ENCODE measurements at regions not wholly inside any gene's neighbourhood (a gene's known extent, or its start where the extent isn't known, plus 50 kb on each side); places are given as distances from the start of the nearest gene placed in this dataset.

DNA sequence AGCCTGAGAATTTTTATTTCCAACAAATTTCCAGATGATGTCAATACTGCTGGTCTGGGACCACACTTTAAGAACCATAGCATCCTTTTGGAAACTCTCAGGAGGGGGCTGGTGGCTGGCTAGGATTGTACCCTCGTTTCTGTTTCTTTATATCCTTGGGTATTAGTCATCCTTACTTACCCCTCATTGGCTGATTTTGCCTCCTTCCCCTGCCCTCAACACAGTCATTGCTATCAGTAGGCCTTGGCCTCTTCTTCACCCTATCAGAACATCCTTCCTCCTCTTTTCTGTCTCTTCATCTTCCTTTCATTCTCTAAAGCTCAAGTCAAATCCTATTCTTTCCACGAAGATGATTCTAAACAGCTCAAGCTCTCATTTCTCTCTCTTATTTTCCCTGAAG is 148.5 kb downstream of the ELOVL4 start:
- Histone ChIP-seq H3K4me3 (ENCODE audit: low read length, poor library complexity, severe bottlenecking) (no peak overlapping the region), H3K9me3 (ENCODE audit: insufficient read depth, low read depth, low read length) (no peaks in the 10 kb centered on the region), H3K9ac (ENCODE audit: low read depth, low read length, poor library complexity, severe bottlenecking) (no peak overlapping the region), H3K4me2 (ENCODE audit: low read depth, low read length, poor library complexity, severe bottlenecking) (no peak overlapping the region), H3K4me1 (ENCODE audit: insufficient read depth, low read length, poor library complexity, severe bottlenecking) (no peaks in the 10 kb centered on the region), H2AFZ (ENCODE audit: low read length) (no peak overlapping the region), H3K79me2 (ENCODE audit: insufficient read depth, low read length) (no peaks in the 10 kb centered on the region), H3K36me3 (ENCODE audit: insufficient read depth, low read length) (no peaks in the 10 kb centered on the region), H3F3A (ENCODE audit: low read depth) (no peaks in the 10 kb centered on the region), H3K27me3 (ENCODE audit: insufficient read depth, low read length, poor library complexity, severe bottlenecking) (no peaks in the 10 kb centered on the region), H3K9me2 (replicated peaks; ENCODE audit: low read depth, low read length) (no peaks in the 10 kb centered on the region), H4K20me1 (ENCODE audit: insufficient read depth, low read length, poor library complexity, severe bottlenecking) (no peaks in the 10 kb centered on the region)
- TF ChIP-seq, protein P1, sequence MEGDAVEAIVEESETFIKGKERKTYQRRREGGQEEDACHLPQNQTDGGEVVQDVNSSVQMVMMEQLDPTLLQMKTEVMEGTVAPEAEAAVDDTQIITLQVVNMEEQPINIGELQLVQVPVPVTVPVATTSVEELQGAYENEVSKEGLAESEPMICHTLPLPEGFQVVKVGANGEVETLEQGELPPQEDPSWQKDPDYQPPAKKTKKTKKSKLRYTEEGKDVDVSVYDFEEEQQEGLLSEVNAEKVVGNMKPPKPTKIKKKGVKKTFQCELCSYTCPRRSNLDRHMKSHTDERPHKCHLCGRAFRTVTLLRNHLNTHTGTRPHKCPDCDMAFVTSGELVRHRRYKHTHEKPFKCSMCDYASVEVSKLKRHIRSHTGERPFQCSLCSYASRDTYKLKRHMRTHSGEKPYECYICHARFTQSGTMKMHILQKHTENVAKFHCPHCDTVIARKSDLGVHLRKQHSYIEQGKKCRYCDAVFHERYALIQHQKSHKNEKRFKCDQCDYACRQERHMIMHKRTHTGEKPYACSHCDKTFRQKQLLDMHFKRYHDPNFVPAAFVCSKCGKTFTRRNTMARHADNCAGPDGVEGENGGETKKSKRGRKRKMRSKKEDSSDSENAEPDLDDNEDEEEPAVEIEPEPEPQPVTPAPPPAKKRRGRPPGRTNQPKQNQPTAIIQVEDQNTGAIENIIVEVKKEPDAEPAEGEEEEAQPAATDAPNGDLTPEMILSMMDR (conservative IDR thresholded peaks at IDR 0.05; ENCODE audit: low read length): no peak

DNA sequence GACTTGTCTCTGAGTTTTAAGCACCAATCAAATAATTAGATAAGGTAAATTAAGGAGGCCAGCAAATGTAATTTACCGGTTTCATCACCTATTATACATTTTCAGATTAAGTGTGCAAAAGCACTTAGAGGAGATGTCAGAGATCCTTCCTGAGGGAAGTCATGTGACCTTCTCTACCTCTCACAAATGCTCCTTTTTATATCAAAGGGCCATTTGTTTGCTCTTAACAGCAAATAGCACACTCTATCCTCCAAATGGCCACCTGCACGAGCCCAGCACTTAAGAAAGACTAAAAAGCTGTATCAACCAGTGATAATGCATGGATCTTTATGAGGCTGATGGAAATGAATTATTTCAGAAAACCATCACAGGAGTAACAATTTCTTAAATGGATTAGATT is 149.4 kb downstream of the ELOVL4 start:
- H3K9me2 ChIP-seq (replicated peaks; ENCODE audit: low read depth, low read length): no peaks in the 10 kb centered on the region
- H3K9ac ChIP-seq (ENCODE audit: low read depth, low read length, poor library complexity, severe bottlenecking): no peak overlapping the region
- H3K27me3 ChIP-seq (ENCODE audit: insufficient read depth, low read length, poor library complexity, severe bottlenecking): no peaks in the 10 kb centered on the region
- no peaks in the 10 kb centered on the region for H4K20me1 ChIP-seq (ENCODE audit: insufficient read depth, low read length, poor library complexity, severe bottlenecking)
- no peak overlapping the region for H3K4me2 ChIP-seq (ENCODE audit: low read depth, low read length, poor library complexity, severe bottlenecking)
- TF ChIP-seq EZH2phosphoT487 (IDR thresholded peaks at IDR 0.05; ENCODE audit: borderline replicate concordance): no peak
- TF ChIP-seq, protein P1 (conservative IDR thresholded peaks at IDR 0.05; ENCODE audit: low read length): no peak
- H3K36me3 ChIP-seq (ENCODE audit: insufficient read depth, low read length): no peaks in the 10 kb centered on the region
- no peaks in the 10 kb centered on the region for H3K9me3 ChIP-seq (ENCODE audit: insufficient read depth, low read depth, low read length)
- H3F3A ChIP-seq (ENCODE audit: low read depth): no peaks in the 10 kb centered on the region
- H2AFZ ChIP-seq (ENCODE audit: low read length): no peak overlapping the region
- H3K4me1 ChIP-seq (ENCODE audit: insufficient read depth, low read length, poor library complexity, severe bottlenecking): no peaks in the 10 kb centered on the region
- H3K4me3 ChIP-seq (ENCODE audit: low read length, poor library complexity, severe bottlenecking): no peak overlapping the region
- H3K79me2 ChIP-seq (ENCODE audit: insufficient read depth, low read length): no peaks in the 10 kb centered on the region

DNA sequence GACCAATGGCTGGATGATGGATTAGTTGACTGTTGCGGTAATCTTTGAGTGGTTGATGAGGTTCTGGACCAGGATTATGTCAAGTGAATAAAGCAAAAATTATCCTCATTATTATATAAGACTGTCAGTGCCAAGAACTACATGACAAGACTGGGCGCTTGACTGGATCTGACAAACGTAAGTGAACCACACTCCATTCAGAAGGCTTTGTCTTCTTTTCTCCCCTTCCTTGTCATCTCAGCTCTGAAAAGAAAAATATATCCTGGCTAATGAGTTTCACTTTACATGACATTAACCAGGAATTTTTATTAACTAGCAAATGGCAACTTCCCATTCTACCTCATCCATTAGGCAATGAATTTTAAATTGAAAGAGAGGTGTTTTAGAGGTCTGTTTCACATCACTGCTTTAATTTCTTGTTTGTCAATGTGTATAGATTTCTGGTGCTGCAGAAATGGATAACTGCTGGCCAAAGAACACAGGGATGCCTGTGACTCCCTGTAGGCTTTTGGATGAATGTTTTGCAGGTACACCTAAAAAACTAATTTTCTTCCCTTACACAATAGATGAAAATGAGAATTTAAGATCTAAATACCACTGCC is 150.1 kb downstream of the ELOVL4 start:
- Histone ChIP-seq H3K4me2 (ENCODE audit: low read depth, low read length, poor library complexity, severe bottlenecking) (no peak overlapping the region), H2AFZ (ENCODE audit: low read length) (no peak overlapping the region), H3F3A (ENCODE audit: low read depth) (no peaks in the 10 kb centered on the region), H3K4me3 (ENCODE audit: low read length, poor library complexity, severe bottlenecking) (no peak overlapping the region), H3K9me3 (ENCODE audit: insufficient read depth, low read depth, low read length) (no peaks in the 10 kb centered on the region), H4K20me1 (ENCODE audit: insufficient read depth, low read length, poor library complexity, severe bottlenecking) (no peaks in the 10 kb centered on the region), H3K79me2 (ENCODE audit: insufficient read depth, low read length) (no peaks in the 10 kb centered on the region), H3K9me2 (replicated peaks; ENCODE audit: low read depth, low read length) (no peaks in the 10 kb centered on the region), H3K9ac (ENCODE audit: low read depth, low read length, poor library complexity, severe bottlenecking) (no peak overlapping the region), H3K27me3 (ENCODE audit: insufficient read depth, low read length, poor library complexity, severe bottlenecking) (no peaks in the 10 kb centered on the region), H3K36me3 (ENCODE audit: insufficient read depth, low read length) (no peaks in the 10 kb centered on the region), H3K4me1 (ENCODE audit: insufficient read depth, low read length, poor library complexity, severe bottlenecking) (no peaks in the 10 kb centered on the region)
- TF ChIP-seq EZH2phosphoT487 (IDR thresholded peaks at IDR 0.05; ENCODE audit: borderline replicate concordance): no peak
- TF ChIP-seq, protein P1 (conservative IDR thresholded peaks at IDR 0.05; ENCODE audit: low read length): no peak
